GM19351 (cell line): ENCODE measurements at regions not wholly inside any gene's neighbourhood (a gene's known extent, or its start where the extent isn't known, plus 50 kb on each side); places are given as distances from the start of the nearest gene placed in this dataset.

Experiments
- ATAC-seq: cut with Tn5 transposase; IDR thresholded peaks from one replicate; pipeline ENCODE4 v1.9.1; 2021; ENCODE audit warnings: mild to moderate bottlenecking, moderate library complexity; ENCODE audit not compliant: unreplicated experiment

- ATAC-seq, result no peak
Measured at GRCh38 chr12:60834372-60834771, 1238.5 kb downstream of the SLC16A7 start.

GRCh38 chr12:60834806-60835205, 1239.0 kb downstream of the SLC16A7 start:
- no peak for ATAC-seq

GRCh38 chr12:60836651-60837050, 1240.8 kb downstream of the SLC16A7 start:
- ATAC-seq, result no peak

GRCh38 chr12:60842181-60842580, 1246.4 kb downstream of the SLC16A7 start:
- ATAC-seq, result no peak

- no peak for ATAC-seq
Measured at GRCh38 chr12:60844101-60844500, 1248.3 kb downstream of the SLC16A7 start.

- no peak for ATAC-seq
Measured at GRCh38 chr12:60844875-60845274, 1249.0 kb downstream of the SLC16A7 start.

- ATAC-seq, result no peak
Measured at GRCh38 chr12:60845696-60846095, 1249.9 kb downstream of the SLC16A7 start.

GRCh38 chr12:60847281-60847680, 1251.5 kb downstream of the SLC16A7 start:
- ATAC-seq, result no peak

GRCh38 chr12:60849723-60850122, 1253.9 kb downstream of the SLC16A7 start:
- no peak for ATAC-seq

GRCh38 chr12:60853407-60853806, 1257.6 kb downstream of the SLC16A7 start:
- ATAC-seq, result no peak

- no peak for ATAC-seq
Measured at GRCh38 chr12:60863421-60863820, 1267.6 kb downstream of the SLC16A7 start.

- ATAC-seq, result no peak
Measured at GRCh38 chr12:60872219-60872618, 1276.4 kb downstream of the SLC16A7 start.

GRCh38 chr12:60872850-60873713, 1277.3 kb downstream of the SLC16A7 start:
- ATAC-seq, result no peak

- ATAC-seq, result no peak
Measured at GRCh38 chr12:60874091-60874490, 1278.3 kb downstream of the SLC16A7 start.

- no peak for ATAC-seq
Measured at GRCh38 chr12:60920841-60921495, 1325.1 kb downstream of the SLC16A7 start.

GRCh38 chr12:60921541-60921940, 1325.7 kb downstream of the SLC16A7 start:
- ATAC-seq, result no peak

- ATAC-seq, result no peak
Measured at GRCh38 chr12:60926256-60926655, 1330.4 kb downstream of the SLC16A7 start.

- no peak for ATAC-seq
Measured at GRCh38 chr12:60930151-60930550, 1330.1 kb upstream of the USP15 start.

GRCh38 chr12:60935981-60936761, 1324.0 kb upstream of the USP15 start:
- no peak for ATAC-seq

GRCh38 chr12:60947533-60947932, 1312.7 kb upstream of the USP15 start:
- ATAC-seq, result no peak

GRCh38 chr12:60967128-60967527, 1293.1 kb upstream of the USP15 start:
- ATAC-seq, result no peak
